ENCODE measurements at regions not wholly inside any gene's neighbourhood (a gene's known extent, or its start where the extent isn't known, plus 50 kb on each side); places are given as distances from the start of the nearest gene placed in this dataset.

- TF ChIP-seq POLR2AphosphoS5 (IDR thresholded peaks at IDR 0.05) (no peak), EP300 (IDR thresholded peaks at IDR 0.05; ENCODE audit: low read depth) (no peak), CTCF (IDR thresholded peaks at IDR 0.05) (no peak), POLR2A (IDR thresholded peaks at IDR 0.05) (no peak)
These were observed 74.8 kb upstream of the IL12A start for GRCh38 chr3:159913712-159914414.
